GM23248 (cell line): ENCODE measurements at regions not wholly inside any gene's neighbourhood (a gene's known extent, or its start where the extent isn't known, plus 50 kb on each side); places are given as distances from the start of the nearest gene placed in this dataset.

Experiments
- DNase-seq: peaks from one replicate; pipeline ENCODE4 v3.0.0-alpha.2; 2015
- H2AFZ ChIP-seq: fragments of 200-600 bp; sonication (generic); 2 replicates; pipeline ENCODE4 v1.6.1; 2016; ENCODE audit warnings: antibody characterized with exemption
- H3F3A ChIP-seq: fragments of 200-600 bp; sonication (generic); 2 replicates; pipeline ENCODE4 v1.6.1; 2016; ENCODE audit warnings: mild to moderate bottlenecking, antibody characterized with exemption, mixed run types; ENCODE audit not compliant: insufficient read depth
- H3K27ac ChIP-seq: fragments of 200-600 bp; sonication (generic); 2 replicates; pipeline ENCODE4 v1.5.1; 2016; ENCODE audit warnings: mild to moderate bottlenecking
- H3K27me3 ChIP-seq: fragments of 200-600 bp; sonication (generic); replicated peaks from 2 replicates; pipeline ENCODE4 v1.6.1; 2016; ENCODE audit warnings: mild to moderate bottlenecking; ENCODE audit not compliant: insufficient read depth
- H3K36me3 ChIP-seq: fragments of 200-600 bp; sonication (generic); 2 replicates; pipeline ENCODE4 v1.6.1; 2016; ENCODE audit warnings: low read depth, mild to moderate bottlenecking
- H3K4me1 ChIP-seq: fragments of 200-600 bp; sonication (generic); 2 replicates; pipeline ENCODE4 v1.6.1; 2016; ENCODE audit warnings: mild to moderate bottlenecking; ENCODE audit not compliant: insufficient read depth
- H3K4me2 ChIP-seq: fragments of 200-600 bp; sonication (generic); one replicate; pipeline ENCODE4 v1.6.1; 2016; ENCODE audit warnings: mild to moderate bottlenecking; ENCODE audit not compliant: unreplicated experiment
- H3K4me3 ChIP-seq: fragments of 200-600 bp; sonication (generic); 2 replicates; pipeline ENCODE4 v1.5.1; 2016; ENCODE audit warnings: mild to moderate bottlenecking
- H3K79me2 ChIP-seq: fragments of 200-600 bp; sonication (generic); 2 replicates; pipeline ENCODE4 v1.6.1; 2016; ENCODE audit warnings: mild to moderate bottlenecking; ENCODE audit not compliant: insufficient read depth
- H3K9ac ChIP-seq: fragments of 200-600 bp; sonication (generic); 2 replicates; pipeline ENCODE4 v1.6.1; 2016; ENCODE audit warnings: mild to moderate bottlenecking
- H3K9me2 ChIP-seq: fragments of 200-600 bp; sonication (generic); 2 replicates; pipeline ENCODE4 v1.6.1; 2016; ENCODE audit warnings: mixed run types, mild to moderate bottlenecking, moderate library complexity; ENCODE audit not compliant: insufficient read depth
- H3K9me3 ChIP-seq: fragments of 200-600 bp; sonication (generic); one replicate; pipeline ENCODE4 v1.6.1; 2017; ENCODE audit warnings: low read depth
- H4K20me1 ChIP-seq: fragments of 200-600 bp; sonication (generic); 2 replicates; pipeline ENCODE4 v1.6.0; 2016; ENCODE audit not compliant: insufficient read depth
- EZH2 ChIP-seq: fragments of 200-600 bp; sonication (generic); IDR thresholded peaks from 2 replicates; pipeline ENCODE4 v1.6.1; 2018; ENCODE audit warnings: antibody characterized with exemption, mild to moderate bottlenecking; ENCODE audit not compliant: insufficient read depth, poor library complexity, severe bottlenecking
- EZH2phosphoT487 ChIP-seq: fragments of 200-600 bp; sonication (generic); IDR thresholded peaks from 2 replicates; pipeline ENCODE4 v1.6.1; 2018; ENCODE audit warnings: antibody characterized with exemption, moderate library complexity, mild to moderate bottlenecking, low read depth; ENCODE audit not compliant: insufficient read depth
- WGBS, 2 experiments: methylation state at CpG; one replicate each; pipeline ENCODE4 v1.1.6; 2015 to 2017; ENCODE audit warnings: low lambda C conversion rate in 2 of 2, low coverage in 1 of 2; ENCODE audit errors: missing lambda C conversion rate in 2 of 2; 5-methylcytosine and 5-hydroxymethylcytosine counted together
- in situ Hi-C: fragments of 300-500 bp; cut with MboI; formaldehyde crosslinking; loops from 2 replicates; pipeline ENCODE4 v1.15.0; 2020

GRCh38 chr13:62710787-62711186 lies 1295.1 kb upstream of the PCDH20 start:
- no peak for TF ChIP-seq EZH2
- no peak for TF ChIP-seq EZH2phosphoT487
- WGBS, 2 experiments = 8 to 14% methylated on average over 1 of the region's 1 CpG
- Histone ChIP-seq H3K27me3 (no peaks in the 10 kb centered on the region), H3K9ac (no peak overlapping the region), H3K27ac (no peak overlapping the region), H3K4me1 (no peaks in the 10 kb centered on the region), H3K36me3 (no peaks in the 10 kb centered on the region), H3K9me3 (no peaks in the 10 kb centered on the region), H3K9me2 (no peaks in the 10 kb centered on the region), H3F3A (no peaks in the 10 kb centered on the region), H4K20me1 (no peaks in the 10 kb centered on the region), H3K79me2 (no peaks in the 10 kb centered on the region), H2AFZ (no peak overlapping the region), H3K4me2 (no peak overlapping the region), H3K4me3 (no peak overlapping the region)
- DNase-seq = no peak
- in situ Hi-C loops = no loop called here

GRCh38 chr13:62706048-62706447 lies 1290.4 kb upstream of the PCDH20 start:
- TF ChIP-seq EZH2 (no peak), EZH2phosphoT487 (no peak)
- no peaks in the 10 kb centered on the region for H3K79me2 ChIP-seq
- no peaks in the 10 kb centered on the region for H3K36me3 ChIP-seq
- H3K27ac ChIP-seq = no peak overlapping the region
- no peak overlapping the region for H2AFZ ChIP-seq
- WGBS, 2 experiments = 23 to 32% methylated on average over 3 of the region's 3 CpGs
- H3K4me1 ChIP-seq = no peaks in the 10 kb centered on the region
- no peak overlapping the region for H3K4me3 ChIP-seq
- no peaks in the 10 kb centered on the region for H3K27me3 ChIP-seq
- in situ Hi-C loops = no loop called here
- no peaks in the 10 kb centered on the region for H4K20me1 ChIP-seq
- H3K4me2 ChIP-seq = no peak overlapping the region
- no peaks in the 10 kb centered on the region for H3K9me3 ChIP-seq
- H3K9me2 ChIP-seq = no peaks in the 10 kb centered on the region
- DNase-seq = no peak
- no peak overlapping the region for H3K9ac ChIP-seq
- no peaks in the 10 kb centered on the region for H3F3A ChIP-seq

- H3K4me1 ChIP-seq = no peaks in the 10 kb centered on the region
- H4K20me1 ChIP-seq = no peaks in the 10 kb centered on the region
- no peaks in the 10 kb centered on the region for H3F3A ChIP-seq
- H2AFZ ChIP-seq = no peak overlapping the region
- no peak overlapping the region for H3K4me3 ChIP-seq
- no peak overlapping the region for H3K27ac ChIP-seq
- H3K9ac ChIP-seq = no peak overlapping the region
- H3K79me2 ChIP-seq = no peaks in the 10 kb centered on the region
- H3K27me3 ChIP-seq = no peaks in the 10 kb centered on the region
- H3K36me3 ChIP-seq = no peaks in the 10 kb centered on the region
- no peak for DNase-seq
- in situ Hi-C loops = no loop called here
- no peaks in the 10 kb centered on the region for H3K9me2 ChIP-seq
- H3K4me2 ChIP-seq = no peak overlapping the region
- no peaks in the 10 kb centered on the region for H3K9me3 ChIP-seq
- TF ChIP-seq EZH2 (no peak), EZH2phosphoT487 (no peak)
Measured at GRCh38 chr13:62704875-62705274, 1289.2 kb upstream of the PCDH20 start.

DNA sequence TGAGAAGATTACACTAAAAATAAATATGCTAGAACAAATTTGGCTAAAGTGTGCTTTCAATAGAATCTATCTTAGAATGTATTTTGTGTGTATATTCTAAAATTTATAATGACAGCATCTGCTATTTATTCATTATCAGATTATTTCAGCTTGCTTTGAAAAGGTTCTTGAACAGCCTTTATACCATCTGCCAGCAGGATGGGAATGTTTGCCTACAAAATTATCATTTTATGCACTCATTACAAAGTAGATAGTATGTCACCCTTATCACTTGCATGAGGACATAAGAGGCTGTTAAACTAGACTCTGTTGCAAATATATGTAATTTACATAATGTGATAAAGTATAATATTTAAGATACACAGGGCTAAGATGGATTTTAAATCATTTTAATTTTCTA lies 1286.9 kb upstream of the PCDH20 start:
- Histone ChIP-seq H3K36me3 (no peaks in the 10 kb centered on the region), H3K79me2 (no peaks in the 10 kb centered on the region), H2AFZ (no peak overlapping the region), H3K4me3 (no peak overlapping the region), H3K9ac (no peak overlapping the region), H4K20me1 (no peaks in the 10 kb centered on the region), H3K27ac (no peak overlapping the region), H3K9me2 (no peaks in the 10 kb centered on the region), H3F3A (no peaks in the 10 kb centered on the region), H3K4me1 (no peaks in the 10 kb centered on the region), H3K27me3 (no peaks in the 10 kb centered on the region), H3K9me3 (no peaks in the 10 kb centered on the region), H3K4me2 (no peak overlapping the region)
- in situ Hi-C loops = no loop called here
- no peak for TF ChIP-seq EZH2
- DNase-seq = no peak

GRCh38 chr13:62697701-62698100 lies 1282.1 kb upstream of the PCDH20 start:
- H3K4me1 ChIP-seq = no peaks in the 10 kb centered on the region
- no peak overlapping the region for H3K4me2 ChIP-seq
- no peak for TF ChIP-seq EZH2
- no peak for TF ChIP-seq EZH2phosphoT487
- H3K27ac ChIP-seq = no peak overlapping the region
- no peaks in the 10 kb centered on the region for H3F3A ChIP-seq
- H3K79me2 ChIP-seq = no peaks in the 10 kb centered on the region
- no peak for DNase-seq
- H3K9me2 ChIP-seq = no peaks in the 10 kb centered on the region
- in situ Hi-C loops = no loop called here
- no peak overlapping the region for H3K9ac ChIP-seq
- H3K27me3 ChIP-seq = no peaks in the 10 kb centered on the region
- 13 to 42% methylated on average over 1 of the region's 1 CpG for WGBS, 2 experiments
- no peak overlapping the region for H3K4me3 ChIP-seq
- no peaks in the 10 kb centered on the region for H3K9me3 ChIP-seq
- no peaks in the 10 kb centered on the region for H4K20me1 ChIP-seq
- no peaks in the 10 kb centered on the region for H3K36me3 ChIP-seq
- H2AFZ ChIP-seq = no peak overlapping the region
